CD14-positive monocyte (primary cell): ENCODE measurements at regions not wholly inside any gene's neighbourhood (a gene's known extent, or its start where the extent isn't known, plus 50 kb on each side); places are given as distances from the start of the nearest gene placed in this dataset.

Experiments used
- DNase-seq, 3 donors: peaks; one replicate each; pipeline ENCODE4 v3.0.0-alpha.2; 2011 to 2022
- H2AFZ ChIP-seq: 2 replicates; pipeline ENCODE4 v1.6.0; 2012; ENCODE audit warnings: mild to moderate bottlenecking, low read depth, low read length, inconsistent platforms; ENCODE audit not compliant: insufficient read depth, poor library complexity, severe bottlenecking
- H3K27ac ChIP-seq, 2 donors: 1 replicate in 1 of 2; 2 replicates in 1 of 2; pipeline ENCODE4 v1.5.1; 2012 to 2013; ENCODE audit warnings: low read length in 2 of 2, control low read depth in 1 of 2, inconsistent platforms in 1 of 2, low read depth in 1 of 2, mild to moderate bottlenecking in 1 of 2
- H3K27me3 ChIP-seq, 2 donors: one replicate each; pipeline versions ENCODE4 v1.6.0 to v1.6.1; 2011 to 2013; ENCODE audit warnings: low read length in 2 of 2; ENCODE audit not compliant: control insufficient read depth in 2 of 2, insufficient read depth in 2 of 2
- H3K36me3 ChIP-seq, 2 donors: replicated peaks in 1 of 2; 1 replicate in 1 of 2; 2 replicates in 1 of 2; pipeline versions ENCODE4 v1.5.1 to v1.6.1; 2012 to 2013; ENCODE audit warnings: low read length in 2 of 2, control low read depth in 1 of 2, inconsistent platforms in 1 of 2, mild to moderate bottlenecking in 1 of 2; ENCODE audit not compliant: insufficient read depth in 2 of 2, control insufficient read depth in 1 of 2
- H3K4me1 ChIP-seq, 2 donors: 1 replicate in 1 of 2; 2 replicates in 1 of 2; pipeline versions ENCODE4 v1.5.1 to v1.6.1; 2012 to 2013; ENCODE audit warnings: low read length in 2 of 2, control low read depth in 1 of 2, inconsistent platforms in 1 of 2, mild to moderate bottlenecking in 1 of 2, moderate library complexity in 1 of 2; ENCODE audit not compliant: insufficient read depth in 2 of 2, control insufficient read depth in 1 of 2
- H3K4me2 ChIP-seq: replicated peaks from 2 replicates; pipeline ENCODE3; 2012; ENCODE audit warnings: low read length, moderate library complexity, mild to moderate bottlenecking; ENCODE audit not compliant: poor library complexity, severe bottlenecking; ENCODE audit errors: extremely low read depth
- H3K4me3 ChIP-seq, 3 experiments: fragments of 200-600 bp in 1 of 3; sonication (generic) in 1 of 3; replicated peaks in 1 of 3; 1 replicate in 2 of 3; 2 replicates in 1 of 3; pipeline ENCODE4 v1.5.1; 2011 to 2013; ENCODE audit warnings: low read length in 3 of 3, mild to moderate bottlenecking in 3 of 3, control low read depth in 2 of 3, low read depth in 2 of 3, inconsistent platforms in 1 of 3, moderate library complexity in 1 of 3
- H3K79me2 ChIP-seq: 2 replicates; pipeline ENCODE4 v1.6.0; 2012; ENCODE audit warnings: mild to moderate bottlenecking, control low read depth, inconsistent platforms, low read length, moderate library complexity; ENCODE audit not compliant: insufficient read depth
- H3K9ac ChIP-seq: 2 replicates; pipeline ENCODE4 v1.6.0; 2017; ENCODE audit warnings: low read length, mild to moderate bottlenecking; ENCODE audit not compliant: insufficient read depth, poor library complexity, severe bottlenecking
- H3K9me3 ChIP-seq, 2 donors: replicated peaks in 1 of 2; 1 replicate in 1 of 2; 2 replicates in 1 of 2; pipeline versions ENCODE4 v1.5.1 to v1.6.1; 2012 to 2013; ENCODE audit warnings: low read length in 2 of 2, control low read depth in 1 of 2; ENCODE audit not compliant: control insufficient read depth in 1 of 2, insufficient read depth in 1 of 2
- H4K20me1 ChIP-seq: 2 replicates; pipeline ENCODE4 v1.6.0; 2012; ENCODE audit warnings: mild to moderate bottlenecking, low read length, control low read depth, moderate library complexity; ENCODE audit not compliant: insufficient read depth
- H3K27ac Mint-ChIP-seq, 7 donors: one replicate each; pipeline ENCODE4 v1.8.0; 2020; ENCODE audit warnings: mild to moderate bottlenecking in 7 of 7, mixed read lengths in 7 of 7, moderate library complexity in 6 of 7, inconsistent platforms in 2 of 7
- H3K27me3 Mint-ChIP-seq, 3 donors: one replicate each; pipeline ENCODE4 v1.8.0; 2021 to 2022; ENCODE audit warnings: low read depth in 3 of 3, mild to moderate bottlenecking in 3 of 3, mixed read lengths in 3 of 3, moderate library complexity in 3 of 3, inconsistent platforms in 1 of 3
- H3K36me3 Mint-ChIP-seq, 2 donors: one replicate each; pipeline ENCODE4 v1.8.0; 2020; ENCODE audit warnings: mixed read lengths in 2 of 2, inconsistent platforms in 1 of 2, mild to moderate bottlenecking in 1 of 2
- H3K4me1 Mint-ChIP-seq: one replicate; pipeline ENCODE4 v1.8.0; 2020; ENCODE audit warnings: mild to moderate bottlenecking, mixed read lengths
- H3K4me3 Mint-ChIP-seq, 2 donors: one replicate each; pipeline ENCODE4 v1.8.0; 2020; ENCODE audit warnings: mild to moderate bottlenecking in 2 of 2, mixed read lengths in 2 of 2, moderate library complexity in 1 of 2
- H3K9me3 Mint-ChIP-seq, 7 donors: one replicate each; pipeline ENCODE4 v1.8.0; 2020 to 2022; ENCODE audit warnings: mixed read lengths in 7 of 7, mild to moderate bottlenecking in 6 of 7, moderate library complexity in 6 of 7, inconsistent platforms in 2 of 7
- WGBS: methylation state at CpG from one replicate; pipeline ENCODE4 v1.1.5; 2013; ENCODE audit warnings: missing lambda C conversion rate; ENCODE audit not compliant: insufficient coverage; 5-methylcytosine and 5-hydroxymethylcytosine counted together
- intact Hi-C, 2 donors: fragments of 100-400 bp; cut with micrococcal nuclease; formaldehyde crosslinking; loops; one replicate each; pipeline versions ENCODE4 v1.15.0 to v1.15.1; 2023
- TF ChIP-seq, protein P1 (sequence below): fragments of 200-600 bp; IDR thresholded peaks from one replicate; pipeline ENCODE4 v1.8.0; 2022; ENCODE audit warnings: antibody characterized with exemption, mild to moderate bottlenecking

GRCh38 chr9:2262386-2263071 lies 247.4 kb downstream of the SMARCA2 start:
- H2AFZ ChIP-seq: no peak overlapping the region
- WGBS: 100% methylated on average over 1 of the region's 4 CpGs
- H3K36me3 ChIP-seq: no peaks in the 10 kb centered on the region
- H3K9ac ChIP-seq: no peak overlapping the region
- Mint-ChIP-seq H3K36me3 (no peaks in the 10 kb centered on the region), H3K9me3 (peaks cover 0 to 2% (median 0%) of the 10 kb centered on the region in 7 donors), H3K4me1 (peaks cover 18% of the 10 kb centered on the region), H3K27ac (no peak overlapping the region), H3K4me3 (no peak overlapping the region), H3K27me3 (peaks cover 0 to 3% (median 0%) of the 10 kb centered on the region in 3 donors)
- H3K4me3 ChIP-seq: no peak overlapping the region
- H3K9me3 ChIP-seq: no peaks in the 10 kb centered on the region
- H3K27ac ChIP-seq: no peak overlapping the region
- intact Hi-C loops: no loop called here
- H3K4me1 ChIP-seq: peaks cover 16 to 18% of the 10 kb centered on the region in 2 donors
- TF ChIP-seq, protein P1, sequence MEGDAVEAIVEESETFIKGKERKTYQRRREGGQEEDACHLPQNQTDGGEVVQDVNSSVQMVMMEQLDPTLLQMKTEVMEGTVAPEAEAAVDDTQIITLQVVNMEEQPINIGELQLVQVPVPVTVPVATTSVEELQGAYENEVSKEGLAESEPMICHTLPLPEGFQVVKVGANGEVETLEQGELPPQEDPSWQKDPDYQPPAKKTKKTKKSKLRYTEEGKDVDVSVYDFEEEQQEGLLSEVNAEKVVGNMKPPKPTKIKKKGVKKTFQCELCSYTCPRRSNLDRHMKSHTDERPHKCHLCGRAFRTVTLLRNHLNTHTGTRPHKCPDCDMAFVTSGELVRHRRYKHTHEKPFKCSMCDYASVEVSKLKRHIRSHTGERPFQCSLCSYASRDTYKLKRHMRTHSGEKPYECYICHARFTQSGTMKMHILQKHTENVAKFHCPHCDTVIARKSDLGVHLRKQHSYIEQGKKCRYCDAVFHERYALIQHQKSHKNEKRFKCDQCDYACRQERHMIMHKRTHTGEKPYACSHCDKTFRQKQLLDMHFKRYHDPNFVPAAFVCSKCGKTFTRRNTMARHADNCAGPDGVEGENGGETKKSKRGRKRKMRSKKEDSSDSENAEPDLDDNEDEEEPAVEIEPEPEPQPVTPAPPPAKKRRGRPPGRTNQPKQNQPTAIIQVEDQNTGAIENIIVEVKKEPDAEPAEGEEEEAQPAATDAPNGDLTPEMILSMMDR: no peak
- H4K20me1 ChIP-seq: no peaks in the 10 kb centered on the region
- DNase-seq: no peak
- no peaks in the 10 kb centered on the region for H3K79me2 ChIP-seq
- no peaks in the 10 kb centered on the region for H3K27me3 ChIP-seq
- no peak overlapping the region for H3K4me2 ChIP-seq

GRCh38 chr9:2263111-2263510 lies 248.0 kb downstream of the SMARCA2 start:
- Histone ChIP-seq H3K9ac (no peak overlapping the region), H2AFZ (no peak overlapping the region), H3K4me2 (peak overlapping the region; percentile 44), H3K36me3 (no peaks in the 10 kb centered on the region), H3K27ac (peak overlapping the region in 1 of 2 donors; percentile 54), H3K79me2 (no peaks in the 10 kb centered on the region), H3K4me1 (peaks cover 16 to 18% of the 10 kb centered on the region in 2 donors), H3K9me3 (no peaks in the 10 kb centered on the region), H4K20me1 (no peaks in the 10 kb centered on the region), H3K4me3 (peak overlapping the region in 1 of 3 experiments; percentile 39), H3K27me3 (no peaks in the 10 kb centered on the region)
- Mint-ChIP-seq H3K4me1 (peaks cover 18% of the 10 kb centered on the region), H3K9me3 (peaks cover 0 to 2% (median 0%) of the 10 kb centered on the region in 7 donors), H3K4me3 (peak overlapping the region in 1 of 2 donors; percentile 49), H3K27me3 (peaks cover 0 to 3% (median 0%) of the 10 kb centered on the region in 3 donors), H3K36me3 (no peaks in the 10 kb centered on the region), H3K27ac (peak overlapping the region in 2 of 7 donors; percentile 15 to 35)
- no peak for DNase-seq
- TF ChIP-seq, protein P1: no peak
- 100% methylated on average over 1 of the region's 1 CpG for WGBS
- intact Hi-C loops: no loop called here
